ENCODE measurements at regions not wholly inside any gene's neighbourhood (a gene's known extent, or its start where the extent isn't known, plus 50 kb on each side); places are given as distances from the start of the nearest gene placed in this dataset.

DNA sequence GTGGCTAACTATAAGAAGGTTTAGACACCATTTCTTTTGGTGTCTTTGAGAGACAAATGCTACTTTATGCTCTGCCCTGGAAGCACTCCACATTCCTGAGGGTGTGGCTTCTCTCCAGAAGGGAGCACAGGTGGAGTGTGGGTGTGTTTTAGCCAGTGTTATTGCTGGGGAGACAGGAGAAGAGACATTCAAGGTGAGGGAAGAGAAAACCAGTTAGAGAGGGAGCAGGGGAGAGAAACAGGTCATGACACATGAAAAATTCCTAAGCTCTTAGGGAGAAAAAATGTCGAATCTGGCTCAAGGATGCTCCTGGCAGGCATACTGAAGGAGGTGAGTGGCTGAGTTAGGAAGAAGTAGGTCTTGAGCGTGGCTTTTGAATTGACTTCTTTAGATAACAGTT lies 292.8 kb downstream of the CLIC5 start:
- Histone ChIP-seq H3K4me3 (no peak overlapping the region), H3K27me3 (no peaks in the 10 kb centered on the region), H3K4me1 (ENCODE audit: insufficient read depth) (no peaks in the 10 kb centered on the region), H3K36me3 (no peaks in the 10 kb centered on the region), H3K9me3 (no peaks in the 10 kb centered on the region), H3K27ac (no peak overlapping the region)
- intact Hi-C loops (cut with DNase I) = loop anchor here in 1 of 4 donors (5.0 kb wide), 1 partner anchor 964 kb away; the partner anchor contains the start of gene TDRD6
- WGBS, 3 donors = 68 to 79% (median 70%) methylated on average over 2 of the region's 2 CpGs
- DNase-seq = no peak
- no peak for TF ChIP-seq EP300 (IDR thresholded peaks at IDR 0.05)
- TF ChIP-seq, protein P1, sequence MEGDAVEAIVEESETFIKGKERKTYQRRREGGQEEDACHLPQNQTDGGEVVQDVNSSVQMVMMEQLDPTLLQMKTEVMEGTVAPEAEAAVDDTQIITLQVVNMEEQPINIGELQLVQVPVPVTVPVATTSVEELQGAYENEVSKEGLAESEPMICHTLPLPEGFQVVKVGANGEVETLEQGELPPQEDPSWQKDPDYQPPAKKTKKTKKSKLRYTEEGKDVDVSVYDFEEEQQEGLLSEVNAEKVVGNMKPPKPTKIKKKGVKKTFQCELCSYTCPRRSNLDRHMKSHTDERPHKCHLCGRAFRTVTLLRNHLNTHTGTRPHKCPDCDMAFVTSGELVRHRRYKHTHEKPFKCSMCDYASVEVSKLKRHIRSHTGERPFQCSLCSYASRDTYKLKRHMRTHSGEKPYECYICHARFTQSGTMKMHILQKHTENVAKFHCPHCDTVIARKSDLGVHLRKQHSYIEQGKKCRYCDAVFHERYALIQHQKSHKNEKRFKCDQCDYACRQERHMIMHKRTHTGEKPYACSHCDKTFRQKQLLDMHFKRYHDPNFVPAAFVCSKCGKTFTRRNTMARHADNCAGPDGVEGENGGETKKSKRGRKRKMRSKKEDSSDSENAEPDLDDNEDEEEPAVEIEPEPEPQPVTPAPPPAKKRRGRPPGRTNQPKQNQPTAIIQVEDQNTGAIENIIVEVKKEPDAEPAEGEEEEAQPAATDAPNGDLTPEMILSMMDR (IDR thresholded peaks at IDR 0.05) = no peak
- no peak for TF ChIP-seq POLR2A (IDR thresholded peaks at IDR 0.05)

DNA sequence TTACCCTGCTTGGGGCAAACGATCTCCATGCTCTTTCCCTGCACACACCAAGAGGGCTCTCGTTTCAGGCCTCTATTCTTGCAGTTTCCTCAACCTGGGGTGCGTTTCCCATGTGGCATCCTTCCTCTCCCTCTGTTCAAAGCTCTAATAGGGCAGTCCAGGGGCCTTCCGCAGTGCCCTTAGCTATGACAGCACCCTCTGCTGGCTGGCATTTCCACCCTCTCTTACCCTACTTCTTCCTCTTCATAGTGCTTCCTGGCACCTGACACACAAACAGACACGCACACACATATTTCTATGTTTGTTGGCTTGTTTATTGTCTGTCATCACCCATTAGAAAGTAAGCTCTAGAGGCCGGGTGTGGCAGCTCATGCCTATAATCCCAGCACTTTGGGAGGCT lies 294.0 kb downstream of the CLIC5 start:
- H3K4me3 ChIP-seq = no peak overlapping the region
- H3K27ac ChIP-seq = no peak overlapping the region
- no peaks in the 10 kb centered on the region for H3K4me1 ChIP-seq (ENCODE audit: insufficient read depth)
- no peak for DNase-seq
- TF ChIP-seq POLR2A (IDR thresholded peaks at IDR 0.05) (no peak), EP300 (IDR thresholded peaks at IDR 0.05) (no peak)
- TF ChIP-seq, protein P1 (IDR thresholded peaks at IDR 0.05) = no peak
- H3K36me3 ChIP-seq = no peaks in the 10 kb centered on the region
- H3K27me3 ChIP-seq = no peaks in the 10 kb centered on the region
- no peaks in the 10 kb centered on the region for H3K9me3 ChIP-seq
- intact Hi-C loops (cut with DNase I) = loop anchor here in 1 of 4 donors (5.0 kb wide), 1 partner anchor 966 kb away; the partner anchor contains the start of gene TDRD6
- 79 to 87% (median 82%) methylated on average over 6 of the region's 6 CpGs for WGBS, 3 donors

DNA sequence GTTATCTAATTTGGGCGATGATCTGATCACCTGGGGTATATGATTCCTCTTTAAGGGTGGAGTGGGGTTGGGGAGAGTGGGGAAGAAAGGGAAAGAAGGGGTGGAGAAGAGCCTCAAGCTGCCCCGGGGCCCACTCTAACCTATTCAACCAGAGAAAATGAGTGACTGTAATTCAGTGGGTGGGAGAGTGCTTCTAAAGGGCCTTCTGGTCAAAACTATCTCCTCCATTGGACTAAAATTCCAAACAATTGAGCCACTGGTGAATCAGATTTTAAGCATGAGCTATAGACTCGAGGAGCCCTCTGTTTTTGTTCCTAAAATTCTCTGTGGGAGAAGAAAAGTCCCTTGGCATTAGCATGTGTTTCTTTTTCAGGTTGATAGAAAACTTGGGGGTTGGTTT lies 296.8 kb downstream of the CLIC5 start:
- Histone ChIP-seq H3K27ac (no peak overlapping the region), H3K36me3 (no peaks in the 10 kb centered on the region), H3K4me1 (ENCODE audit: insufficient read depth) (no peaks in the 10 kb centered on the region), H3K9me3 (no peaks in the 10 kb centered on the region), H3K27me3 (no peaks in the 10 kb centered on the region), H3K4me3 (no peak overlapping the region)
- no peak for TF ChIP-seq POLR2A (IDR thresholded peaks at IDR 0.05)
- TF ChIP-seq, protein P1 (IDR thresholded peaks at IDR 0.05) = no peak
- TF ChIP-seq EP300 (IDR thresholded peaks at IDR 0.05) = no peak
- no peak for DNase-seq
- WGBS, 3 donors = 66 to 73% (median 69%) methylated on average over 3 of the region's 3 CpGs
- intact Hi-C loops (cut with DNase I) = loop anchor here (5.0 to 10.0 kb wide), 5 partner anchors 294 to 1244 kb away; no protein-coding TSS in a partner anchor

DNA sequence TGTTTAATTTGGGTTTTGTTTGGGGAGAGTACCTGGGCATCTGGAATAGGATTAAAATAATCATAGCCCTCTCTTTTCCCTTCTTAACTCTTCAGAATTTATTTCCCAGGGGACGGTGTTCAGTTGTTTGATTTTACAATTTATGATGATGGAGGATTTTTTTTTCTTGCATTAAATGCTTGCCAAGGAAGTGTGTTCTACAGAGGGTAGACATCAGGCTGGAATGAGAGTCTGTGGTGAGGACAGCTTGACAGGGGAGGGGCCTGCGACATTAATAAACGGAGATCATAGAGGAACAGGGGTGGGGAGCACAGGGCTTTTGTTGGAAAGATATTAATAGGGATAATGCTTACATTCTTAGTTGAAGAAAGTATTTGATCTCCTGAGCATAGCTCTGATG lies 297.5 kb downstream of the CLIC5 start:
- H3K27me3 ChIP-seq = no peaks in the 10 kb centered on the region
- no peaks in the 10 kb centered on the region for H3K9me3 ChIP-seq
- no peak overlapping the region for H3K4me3 ChIP-seq
- 79 to 87% (median 83%) methylated on average over 3 of the region's 3 CpGs for WGBS, 3 donors
- DNase-seq = no peak
- intact Hi-C loops (cut with DNase I) = loop anchor here (5.0 to 10.0 kb wide), 5 partner anchors 293 to 1243 kb away; no protein-coding TSS in a partner anchor
- no peaks in the 10 kb centered on the region for H3K36me3 ChIP-seq
- no peaks in the 10 kb centered on the region for H3K4me1 ChIP-seq (ENCODE audit: insufficient read depth)
- TF ChIP-seq, protein P1 (IDR thresholded peaks at IDR 0.05) = no peak
- TF ChIP-seq EP300 (IDR thresholded peaks at IDR 0.05) (no peak), POLR2A (IDR thresholded peaks at IDR 0.05) (no peak)
- no peak overlapping the region for H3K27ac ChIP-seq

Data from ovary (tissue), 7 donors.